Body of pancreas (tissue), 4 donors: ENCODE measurements at regions not wholly inside any gene's neighbourhood (a gene's known extent, or its start where the extent isn't known, plus 50 kb on each side); places are given as distances from the start of the nearest gene placed in this dataset.

Experiments used
- POLR2A ChIP-seq, 3 donors: fragments of 450-650 bp; IDR thresholded peaks; one replicate each; pipeline ENCODE4 v1.6.1; 2016; ENCODE audit warnings: antibody characterized with exemption in 3 of 3, mild to moderate bottlenecking in 2 of 3
- TF ChIP-seq, protein P1 (sequence below), 7 experiments: fragments of 450-650 bp in 4 of 7; fragments of 200-600 bp in 3 of 7; sonication (generic) in 3 of 7; IDR thresholded peaks; one replicate each; pipeline ENCODE4 v1.5.1; 2016 to 2019; ENCODE audit warnings: antibody characterized with exemption in 7 of 7

DNA sequence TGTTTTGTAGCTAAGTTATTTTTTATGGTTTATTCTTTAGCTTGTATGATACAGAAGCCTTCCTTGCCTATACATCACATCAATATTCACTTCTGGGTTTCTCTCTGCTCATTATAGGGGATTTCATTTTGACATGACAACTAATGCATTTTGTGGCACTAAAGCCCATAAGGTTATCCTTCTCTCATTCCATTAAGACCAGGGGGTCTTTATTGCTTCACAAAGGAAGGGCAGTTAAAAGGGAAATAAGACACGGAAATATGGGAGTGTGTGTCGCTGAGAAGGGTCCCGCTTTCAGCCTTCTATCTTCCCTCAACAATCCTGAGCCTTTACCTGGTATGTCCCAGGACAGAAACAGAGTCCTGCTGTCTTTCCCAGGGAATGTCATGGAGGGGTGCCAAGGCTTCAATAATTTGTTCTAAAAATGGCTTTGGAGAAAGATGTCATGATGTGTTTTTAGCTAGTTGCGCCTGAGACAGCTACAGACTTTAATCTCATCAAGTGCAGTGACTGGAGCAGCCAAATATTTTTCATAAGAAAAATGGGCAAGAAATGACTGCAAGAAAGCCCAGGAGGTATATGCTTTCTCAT, 1145.4 kb upstream of the TMEM132C start:
- TF ChIP-seq, protein P1, sequence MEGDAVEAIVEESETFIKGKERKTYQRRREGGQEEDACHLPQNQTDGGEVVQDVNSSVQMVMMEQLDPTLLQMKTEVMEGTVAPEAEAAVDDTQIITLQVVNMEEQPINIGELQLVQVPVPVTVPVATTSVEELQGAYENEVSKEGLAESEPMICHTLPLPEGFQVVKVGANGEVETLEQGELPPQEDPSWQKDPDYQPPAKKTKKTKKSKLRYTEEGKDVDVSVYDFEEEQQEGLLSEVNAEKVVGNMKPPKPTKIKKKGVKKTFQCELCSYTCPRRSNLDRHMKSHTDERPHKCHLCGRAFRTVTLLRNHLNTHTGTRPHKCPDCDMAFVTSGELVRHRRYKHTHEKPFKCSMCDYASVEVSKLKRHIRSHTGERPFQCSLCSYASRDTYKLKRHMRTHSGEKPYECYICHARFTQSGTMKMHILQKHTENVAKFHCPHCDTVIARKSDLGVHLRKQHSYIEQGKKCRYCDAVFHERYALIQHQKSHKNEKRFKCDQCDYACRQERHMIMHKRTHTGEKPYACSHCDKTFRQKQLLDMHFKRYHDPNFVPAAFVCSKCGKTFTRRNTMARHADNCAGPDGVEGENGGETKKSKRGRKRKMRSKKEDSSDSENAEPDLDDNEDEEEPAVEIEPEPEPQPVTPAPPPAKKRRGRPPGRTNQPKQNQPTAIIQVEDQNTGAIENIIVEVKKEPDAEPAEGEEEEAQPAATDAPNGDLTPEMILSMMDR (IDR thresholded peaks at IDR 0.05): no peak
- TF ChIP-seq POLR2A (IDR thresholded peaks at IDR 0.05): no peak
